ENCODE measurements at regions not wholly inside any gene's neighbourhood (a gene's known extent, or its start where the extent isn't known, plus 50 kb on each side); places are given as distances from the start of the nearest gene placed in this dataset.

- TF ChIP-seq POLR2A (IDR thresholded peaks at IDR 0.05; ENCODE audit: low read depth, low read length) (no peak), POLR2AphosphoS5 (IDR thresholded peaks at IDR 0.05; ENCODE audit: low read depth, low read length) (no peak), TAF1 (IDR thresholded peaks at IDR 0.05; ENCODE audit: low read depth, low read length) (no peak), SPI1 (IDR thresholded peaks at IDR 0.05; ENCODE audit: low read depth, low read length) (no peak), POU2F2 (IDR thresholded peaks at IDR 0.05; ENCODE audit: low read depth, low read length) (no peak)
These were observed 480.0 kb downstream of the NLGN4X start for GRCh38 chrX:5748586-5749150.

Measured in GM12891 (cell line).